Lower leg skin (tissue), 4 donors: ENCODE measurements at regions not wholly inside any gene's neighbourhood (a gene's known extent, or its start where the extent isn't known, plus 50 kb on each side); places are given as distances from the start of the nearest gene placed in this dataset.

Experiments used
- DNase-seq, 2 donors: peaks; one replicate each; pipeline ENCODE4 v3.0.0-alpha.2; 2019; ENCODE audit warnings: low spot score in 2 of 2
- H3K4me3 ChIP-seq: fragments of 200-600 bp; sonication (generic); 2 replicates; pipeline ENCODE4 v1.5.1; 2017; ENCODE audit warnings: mild to moderate bottlenecking, low read depth; ENCODE audit not compliant: poor library complexity, severe bottlenecking
- POLR2A ChIP-seq, 2 donors: fragments of 450-650 bp; IDR thresholded peaks; one replicate each; pipeline ENCODE4 v1.6.1; 2016 to 2017; ENCODE audit warnings: antibody characterized with exemption in 2 of 2, mild to moderate bottlenecking in 1 of 2, moderate library complexity in 1 of 2
- WGBS, 2 donors: methylation state at CpG; one replicate each; pipeline ENCODE4 v1.1.5; 2018; 5-methylcytosine and 5-hydroxymethylcytosine counted together
- intact Hi-C: fragments of 100-400 bp; cut with DNase I; formaldehyde crosslinking; loops from one replicate; pipeline ENCODE4 v1.15.0; 2023; ENCODE audit warnings: low total_unique reads
- TF ChIP-seq, protein P1 (sequence below), 3 donors: fragments of 450-650 bp; IDR thresholded peaks; one replicate each; pipeline ENCODE4 v1.5.1; 2016; ENCODE audit warnings: antibody characterized with exemption in 3 of 3, mild to moderate bottlenecking in 3 of 3, moderate library complexity in 2 of 3

DNA sequence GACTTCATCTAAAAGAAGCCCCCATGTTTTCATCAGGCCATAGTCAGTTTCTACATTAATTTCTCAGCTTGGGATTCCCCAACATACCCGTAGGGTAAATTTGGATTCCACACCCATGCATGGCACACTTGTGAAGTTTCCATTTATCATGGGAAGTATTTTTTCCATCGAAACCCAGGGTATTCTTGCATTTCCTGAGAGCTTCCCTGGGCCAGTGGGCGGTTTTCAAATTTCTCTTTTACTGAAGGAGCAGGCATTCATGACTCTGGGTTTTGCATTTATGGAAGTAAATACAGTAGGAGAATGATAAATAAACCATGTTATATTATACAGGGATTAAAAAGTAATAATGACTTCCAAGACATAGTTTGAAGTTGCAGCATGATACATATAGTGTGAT lies 93.0 kb upstream of the MAP3K1 start:
- intact Hi-C loops, result no loop called here
- no peak overlapping the region for H3K4me3 ChIP-seq
- WGBS, 2 donors, result 72 to 75% methylated on average over 3 of the region's 3 CpGs
- DNase-seq, result no peak
- TF ChIP-seq, protein P1, sequence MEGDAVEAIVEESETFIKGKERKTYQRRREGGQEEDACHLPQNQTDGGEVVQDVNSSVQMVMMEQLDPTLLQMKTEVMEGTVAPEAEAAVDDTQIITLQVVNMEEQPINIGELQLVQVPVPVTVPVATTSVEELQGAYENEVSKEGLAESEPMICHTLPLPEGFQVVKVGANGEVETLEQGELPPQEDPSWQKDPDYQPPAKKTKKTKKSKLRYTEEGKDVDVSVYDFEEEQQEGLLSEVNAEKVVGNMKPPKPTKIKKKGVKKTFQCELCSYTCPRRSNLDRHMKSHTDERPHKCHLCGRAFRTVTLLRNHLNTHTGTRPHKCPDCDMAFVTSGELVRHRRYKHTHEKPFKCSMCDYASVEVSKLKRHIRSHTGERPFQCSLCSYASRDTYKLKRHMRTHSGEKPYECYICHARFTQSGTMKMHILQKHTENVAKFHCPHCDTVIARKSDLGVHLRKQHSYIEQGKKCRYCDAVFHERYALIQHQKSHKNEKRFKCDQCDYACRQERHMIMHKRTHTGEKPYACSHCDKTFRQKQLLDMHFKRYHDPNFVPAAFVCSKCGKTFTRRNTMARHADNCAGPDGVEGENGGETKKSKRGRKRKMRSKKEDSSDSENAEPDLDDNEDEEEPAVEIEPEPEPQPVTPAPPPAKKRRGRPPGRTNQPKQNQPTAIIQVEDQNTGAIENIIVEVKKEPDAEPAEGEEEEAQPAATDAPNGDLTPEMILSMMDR (IDR thresholded peaks at IDR 0.05), result no peak
- no peak for TF ChIP-seq POLR2A (IDR thresholded peaks at IDR 0.05)

GRCh38 chr5:56717253-56717987 lies 97.9 kb upstream of the MAP3K1 start:
- WGBS, 2 donors, result 33 to 43% methylated on average over 11 of the region's 11 CpGs
- peak in 1 of 2 donors; percentile 53 for DNase-seq
- intact Hi-C loops, result no loop called here
- H3K4me3 ChIP-seq, result no peak overlapping the region
- TF ChIP-seq POLR2A (IDR thresholded peaks at IDR 0.05), result no peak
- TF ChIP-seq, protein P1 (IDR thresholded peaks at IDR 0.05), result no peak

DNA sequence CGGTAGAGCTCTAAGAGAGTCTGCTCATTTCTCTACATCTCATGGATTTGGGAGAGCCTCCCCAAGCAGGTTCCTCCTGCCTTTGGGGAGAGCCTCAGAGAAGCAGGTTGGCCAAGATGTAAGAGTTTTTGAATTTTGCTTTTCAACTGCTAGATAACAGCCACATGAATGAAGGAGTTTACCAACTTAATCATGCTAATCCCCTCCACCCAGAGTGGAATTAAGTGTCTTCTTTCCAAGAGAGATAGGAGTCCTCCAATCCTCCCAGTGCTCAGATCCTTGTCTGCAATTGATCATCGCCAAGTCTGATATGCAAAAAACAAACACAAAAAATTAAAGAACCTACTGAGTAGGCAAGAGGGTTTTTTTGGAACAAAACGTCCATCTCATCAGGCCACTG lies 99.4 kb upstream of the MAP3K1 start:
- 73 to 79% methylated on average over 3 of the region's 3 CpGs for WGBS, 2 donors
- TF ChIP-seq, protein P1 (IDR thresholded peaks at IDR 0.05), result no peak
- TF ChIP-seq POLR2A (IDR thresholded peaks at IDR 0.05), result no peak
- no peak overlapping the region for H3K4me3 ChIP-seq
- intact Hi-C loops, result no loop called here
- DNase-seq, result no peak

DNA sequence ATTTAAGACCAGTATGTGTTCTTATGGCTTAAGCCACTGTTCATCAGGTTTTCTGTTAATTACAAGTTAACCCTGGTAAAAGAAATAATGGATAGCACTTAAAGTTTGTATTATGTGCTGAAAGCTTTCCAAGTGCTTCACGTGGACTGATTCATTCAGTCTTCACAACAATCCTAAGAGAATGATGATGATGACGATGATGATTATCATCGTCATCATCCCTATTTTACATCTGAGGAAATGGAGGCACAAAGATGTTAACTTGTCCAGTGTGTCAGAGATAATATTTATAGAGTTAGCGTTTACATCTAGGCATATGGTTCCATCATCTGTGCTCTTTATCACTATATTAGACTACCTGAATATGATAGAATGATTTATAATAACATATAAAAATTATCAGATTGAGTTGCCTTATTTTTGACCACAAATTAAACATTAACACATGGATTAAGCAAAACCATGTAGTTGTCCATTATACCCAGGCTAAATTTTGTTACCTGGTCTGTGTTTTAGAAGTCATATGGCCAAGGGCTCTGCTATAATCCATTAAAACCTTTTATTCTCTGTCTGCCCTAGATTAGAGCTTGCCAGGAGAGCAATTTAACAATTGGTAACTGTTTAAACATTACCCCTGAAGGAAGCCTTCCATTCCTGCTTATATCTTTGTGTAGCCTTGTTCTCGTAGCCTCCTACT lies 102.3 kb upstream of the MAP3K1 start:
- intact Hi-C loops, result no loop called here
- no peak for DNase-seq
- TF ChIP-seq, protein P1 (IDR thresholded peaks at IDR 0.05), result no peak
- no peak for TF ChIP-seq POLR2A (IDR thresholded peaks at IDR 0.05)
- no peak overlapping the region for H3K4me3 ChIP-seq
- WGBS, 2 donors, result 75 to 77% methylated on average over 5 of the region's 5 CpGs

- no peak overlapping the region for H3K4me3 ChIP-seq
- 59 to 70% methylated on average over 3 of the region's 3 CpGs for WGBS, 2 donors
- no peak for DNase-seq
- TF ChIP-seq POLR2A (IDR thresholded peaks at IDR 0.05), result no peak
- TF ChIP-seq, protein P1 (IDR thresholded peaks at IDR 0.05), result no peak
- intact Hi-C loops, result no loop called here
Observed at GRCh38 chr5:56710826-56711590, 104.3 kb upstream of the MAP3K1 start.
